ENCODE measurements at regions not wholly inside any gene's neighbourhood (a gene's known extent, or its start where the extent isn't known, plus 50 kb on each side); places are given as distances from the start of the nearest gene placed in this dataset.

- no peak for TF ChIP-seq ZNF592 (IDR thresholded peaks at IDR 0.05)
- no peak for TF ChIP-seq STAT1 (conservative IDR thresholded peaks at IDR 0.05)
- TF ChIP-seq NR2F1 (conservative IDR thresholded peaks at IDR 0.05) = no peak
- TF ChIP-seq POLR2A (IDR thresholded peaks at IDR 0.05; ENCODE audit: low read depth, low read length) = no peak
- no peak for TF ChIP-seq HCFC1 (IDR thresholded peaks at IDR 0.05; ENCODE audit: low read length)
- TF ChIP-seq CBFB (IDR thresholded peaks at IDR 0.05; ENCODE audit: low read depth) = no peak
- TF ChIP-seq, protein P1, sequence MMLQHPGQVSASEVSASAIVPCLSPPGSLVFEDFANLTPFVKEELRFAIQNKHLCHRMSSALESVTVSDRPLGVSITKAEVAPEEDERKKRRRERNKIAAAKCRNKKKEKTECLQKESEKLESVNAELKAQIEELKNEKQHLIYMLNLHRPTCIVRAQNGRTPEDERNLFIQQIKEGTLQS (IDR thresholded peaks at IDR 0.05; ENCODE audit: borderline replicate concordance, extremely low read depth, low read depth, low read length) = no peak
- TF ChIP-seq SMARCA5 (IDR thresholded peaks at IDR 0.05) = no peak
- TF ChIP-seq YBX1 (IDR thresholded peaks at IDR 0.05) = no peak
- no peak for TF ChIP-seq NR2C1 (IDR thresholded peaks at IDR 0.05)
- no peak for TF ChIP-seq MYB (IDR thresholded peaks at IDR 0.05; ENCODE audit: borderline replicate concordance, low read depth, low read length)
- no peak for TF ChIP-seq JUNB (IDR thresholded peaks at IDR 0.05)
- no peak for TF ChIP-seq PKNOX1 (IDR thresholded peaks at IDR 0.05)
Measured at GRCh38 chr6:106860940-106861339, 113.6 kb downstream of the CD24 start (continued).
